8988T (cell line): ENCODE measurements at regions not wholly inside any gene's neighbourhood (a gene's known extent, or its start where the extent isn't known, plus 50 kb on each side); places are given as distances from the start of the nearest gene placed in this dataset.
A peak's percentile ranks its signal among the peaks of the same experiment; 100 is the strongest.

Experiments used
- DNase-seq: peaks from one replicate; pipeline ENCODE4 v3.0.0; 2011

- DNase-seq = no peak
Measured at GRCh38 chr9:21565155-21565554, 83.0 kb upstream of the IFNE start.

GRCh38 chr9:21567926-21568325, 85.8 kb upstream of the IFNE start:
- DNase-seq = no peak

GRCh38 chr9:21568484-21568883, 86.4 kb upstream of the IFNE start:
- DNase-seq = no peak

- no peak for DNase-seq
Measured at GRCh38 chr9:21569721-21570120, 87.6 kb upstream of the IFNE start.

- DNase-seq = no peak
Measured at GRCh38 chr9:21570643-21571275, 88.6 kb upstream of the IFNE start.

- no peak for DNase-seq
Measured at GRCh38 chr9:21574261-21574660, 92.1 kb upstream of the IFNE start.

- DNase-seq = no peak
Measured at GRCh38 chr9:21576331-21577189, 94.4 kb upstream of the IFNE start.

GRCh38 chr9:21579247-21579671, 97.1 kb upstream of the IFNE start:
- DNase-seq = no peak

- no peak for DNase-seq
Measured at GRCh38 chr9:21579743-21580142, 97.6 kb upstream of the IFNE start.

- DNase-seq = no peak
Measured at GRCh38 chr9:21580636-21581378, 98.7 kb upstream of the IFNE start.

GRCh38 chr9:21583628-21584377, 101.7 kb upstream of the IFNE start:
- DNase-seq = no peak

- no peak for DNase-seq
Measured at GRCh38 chr9:21584890-21585289, 102.8 kb upstream of the IFNE start.

GRCh38 chr9:21585756-21586752, 103.9 kb upstream of the IFNE start:
- DNase-seq = no peak

- DNase-seq = no peak
Measured at GRCh38 chr9:21589344-21590056, 107.4 kb upstream of the IFNE start.

- DNase-seq = no peak
Measured at GRCh38 chr9:21590058-21590996, 108.2 kb upstream of the IFNE start.

GRCh38 chr9:21591221-21592062, 109.3 kb upstream of the IFNE start:
- peak; percentile 10 for DNase-seq

GRCh38 chr9:21592063-21592338, 109.9 kb upstream of the IFNE start:
- no peak for DNase-seq

- no peak for DNase-seq
Measured at GRCh38 chr9:21597284-21597683, 115.2 kb upstream of the IFNE start.

GRCh38 chr9:21598749-21599148, 116.6 kb upstream of the IFNE start:
- DNase-seq = no peak
